Upper lobe of left lung (tissue), 4 donors: ENCODE measurements at regions not wholly inside any gene's neighbourhood (a gene's known extent, or its start where the extent isn't known, plus 50 kb on each side); places are given as distances from the start of the nearest gene placed in this dataset.

ENCODE experiments used
- EP300 ChIP-seq, 4 donors: sonication (generic); formaldehyde crosslinking; IDR thresholded peaks; one replicate each; pipeline ENCODE4 v1.5.1; 2017; ENCODE audit warnings: antibody characterized with exemption in 4 of 4, control low read depth in 2 of 4
- POLR2A ChIP-seq, 4 donors: fragments of 450-650 bp; IDR thresholded peaks; one replicate each; pipeline ENCODE4 v1.5.1; 2016 to 2017; ENCODE audit warnings: antibody characterized with exemption in 4 of 4, mild to moderate bottlenecking in 2 of 4

- no peak for TF ChIP-seq EP300 (IDR thresholded peaks at IDR 0.05)
- TF ChIP-seq POLR2A (IDR thresholded peaks at IDR 0.05): no peak
These were observed 277.6 kb downstream of the GATA3 start for GRCh38 chr10:8331896-8332729.
